ENCODE measurements at regions not wholly inside any gene's neighbourhood (a gene's known extent, or its start where the extent isn't known, plus 50 kb on each side); places are given as distances from the start of the nearest gene placed in this dataset.

GRCh38 chr2:239889641-239890121 lies 135.5 kb downstream of the NDUFA10 start:
- Histone ChIP-seq H3K27me3 (ENCODE audit: control insufficient read depth, extremely low read depth, insufficient read depth, low read length) (no peaks in the 10 kb centered on the region), H3K9ac (ENCODE audit: control insufficient read depth, extremely low read depth, insufficient read depth, low read length) (no peak overlapping the region), H3K4me3 (ENCODE audit: control insufficient read depth in 2 of 3, extremely low read depth in 1 of 3, insufficient read depth in 2 of 3, low read depth in 1 of 3, low read length in 3 of 3) (no peak overlapping the region), H3K79me2 (ENCODE audit: control insufficient read depth, insufficient read depth, low read length) (no peaks in the 10 kb centered on the region), H3K4me2 (ENCODE audit: control insufficient read depth, extremely low read depth, insufficient read depth, low read depth, low read length) (no peak overlapping the region), H3K27ac (ENCODE audit: control insufficient read depth, insufficient read depth, low read length) (no peak overlapping the region), H3K4me1 (ENCODE audit: control insufficient read depth, extremely low read depth, insufficient read depth, low read length) (no peaks in the 10 kb centered on the region), H4K20me1 (ENCODE audit: control insufficient read depth, extremely low read depth, insufficient read depth, low read length) (no peaks in the 10 kb centered on the region), H3K9me3 (ENCODE audit: control insufficient read depth, low read depth, low read length) (no peaks in the 10 kb centered on the region), H3K36me3 (ENCODE audit: control insufficient read depth in 2 of 2, extremely low read depth in 1 of 2, insufficient read depth in 2 of 2, low read length in 2 of 2) (no peaks in the 10 kb centered on the region), H3K9me1 (ENCODE audit: control insufficient read depth, extremely low read depth, insufficient read depth, low read length) (no peaks in the 10 kb centered on the region), H2AFZ (ENCODE audit: control insufficient read depth, low read length) (no peak overlapping the region)
- dilution Hi-C loops (cut with MboI; ENCODE audit: extremely low pct_ligation_motif_present, low sequenced_read_pairs) = no loop called here
- no peak for DNase-seq (ENCODE audit: low read depth, low spot score)
- no peak for FAIRE-seq
- no peak for TF ChIP-seq EZH2 (IDR thresholded peaks at IDR 0.05; ENCODE audit: low read length)
- TF ChIP-seq CTCF (optimal IDR thresholded peaks at IDR 0.05 in 1 of 3, IDR thresholded peaks at IDR 0.05 in 1 of 3, conservative IDR thresholded peaks at IDR 0.05 in 1 of 3; ENCODE audit: extremely low read depth in 1 of 3, insufficient read depth in 2 of 3, low read length in 3 of 3) = no peak

- dilution Hi-C loops (cut with MboI; ENCODE audit: extremely low pct_ligation_motif_present, low sequenced_read_pairs) = no loop called here
- Histone ChIP-seq H3K9me1 (ENCODE audit: control insufficient read depth, extremely low read depth, insufficient read depth, low read length) (no peaks in the 10 kb centered on the region), H3K9me3 (ENCODE audit: control insufficient read depth, low read depth, low read length) (peaks cover 3% of the 10 kb centered on the region), H2AFZ (ENCODE audit: control insufficient read depth, low read length) (no peak overlapping the region), H4K20me1 (ENCODE audit: control insufficient read depth, extremely low read depth, insufficient read depth, low read length) (no peaks in the 10 kb centered on the region), H3K9ac (ENCODE audit: control insufficient read depth, extremely low read depth, insufficient read depth, low read length) (no peak overlapping the region), H3K27ac (ENCODE audit: control insufficient read depth, insufficient read depth, low read length) (no peak overlapping the region), H3K4me2 (ENCODE audit: control insufficient read depth, extremely low read depth, insufficient read depth, low read depth, low read length) (no peak overlapping the region), H3K27me3 (ENCODE audit: control insufficient read depth, extremely low read depth, insufficient read depth, low read length) (no peaks in the 10 kb centered on the region), H3K4me1 (ENCODE audit: control insufficient read depth, extremely low read depth, insufficient read depth, low read length) (no peaks in the 10 kb centered on the region), H3K79me2 (ENCODE audit: control insufficient read depth, insufficient read depth, low read length) (no peaks in the 10 kb centered on the region), H3K4me3 (ENCODE audit: control insufficient read depth in 2 of 3, extremely low read depth in 1 of 3, insufficient read depth in 2 of 3, low read depth in 1 of 3, low read length in 3 of 3) (no peak overlapping the region), H3K36me3 (ENCODE audit: control insufficient read depth in 2 of 2, extremely low read depth in 1 of 2, insufficient read depth in 2 of 2, low read length in 2 of 2) (no peaks in the 10 kb centered on the region)
- no peak for FAIRE-seq
- DNase-seq (ENCODE audit: low read depth, low spot score) = no peak
- TF ChIP-seq CTCF (optimal IDR thresholded peaks at IDR 0.05 in 1 of 3, IDR thresholded peaks at IDR 0.05 in 1 of 3, conservative IDR thresholded peaks at IDR 0.05 in 1 of 3; ENCODE audit: extremely low read depth in 1 of 3, insufficient read depth in 2 of 3, low read length in 3 of 3) = no peak
- no peak for TF ChIP-seq EZH2 (IDR thresholded peaks at IDR 0.05; ENCODE audit: low read length)
Observed at GRCh38 chr2:239887604-239888003, 137.5 kb downstream of the NDUFA10 start.

All from keratinocyte (primary cell).